IMR-90 (cell line): ENCODE measurements at regions not wholly inside any gene's neighbourhood (a gene's known extent, or its start where the extent isn't known, plus 50 kb on each side); places are given as distances from the start of the nearest gene placed in this dataset.

Experiments used
- ATAC-seq: fragments of 200-7000 bp; cut with Tn5 transposase; 2 replicates; pipeline ENCODE4 v1.9.1; 2020; ENCODE audit warnings: low read depth, mild to moderate bottlenecking, moderate library complexity
- BruUV-seq: library from RNA; stranded (reverse); fragments of 400-500 nt; replicated peaks from 2 replicates; lab custom pipeline; 2021; lab: Mats Ljungman, UMichigan
- CTCF ChIA-PET: fragments of 300-600 bp; formaldehyde crosslinking; extraction: SDS; loops from one replicate; lab custom pipeline; 2021; ENCODE audit warnings: antibody characterized with exemption; lab: Yijun Ruan, JAX
- POLR2A ChIA-PET: fragments of 300-600 bp; sonication (Branson Sonifier 250); formaldehyde crosslinking; loops from one replicate; lab custom pipeline; 2022; ENCODE audit warnings: antibody characterized with exemption; ENCODE audit not compliant: unreplicated experiment; lab: Charles Lee
- DNase-seq: peaks from one replicate; pipeline ENCODE4 v3.0.0; 2013
- H2AFZ ChIP-seq: replicated peaks from 2 replicates; pipeline ENCODE3; 2013; ENCODE audit warnings: low read length, mild to moderate bottlenecking; ENCODE audit not compliant: poor library complexity
- H2AK5ac ChIP-seq: 2 replicates; pipeline ENCODE4 v1.6.1; 2013; ENCODE audit warnings: low read depth, low read length, inconsistent platforms
- H2AK9ac ChIP-seq: replicated peaks from 2 replicates; pipeline ENCODE3; 2013; ENCODE audit warnings: mild to moderate bottlenecking, low read depth, low read length, moderate library complexity; ENCODE audit not compliant: poor library complexity
- H2BK120ac ChIP-seq: 2 replicates; pipeline ENCODE4 v1.6.1; 2013; ENCODE audit warnings: low read depth, low read length, inconsistent platforms
- H2BK15ac ChIP-seq: 3 replicates; pipeline ENCODE4 v1.6.1; 2013; ENCODE audit warnings: low read depth, low read length, inconsistent platforms
- H2BK20ac ChIP-seq: 2 replicates; pipeline ENCODE4 v1.6.1; 2013; ENCODE audit warnings: low read depth, mild to moderate bottlenecking, inconsistent platforms, low read length, moderate library complexity
- H2BK5ac ChIP-seq: 2 replicates; pipeline ENCODE4 v1.6.1; 2013; ENCODE audit warnings: mild to moderate bottlenecking, low read depth, low read length, inconsistent platforms; ENCODE audit not compliant: poor library complexity, severe bottlenecking
- H3K14ac ChIP-seq: replicated peaks from 2 replicates; pipeline ENCODE4 v1.6.1; 2013; ENCODE audit warnings: low read depth, low read length, inconsistent platforms
- H3K18ac ChIP-seq: 2 replicates; pipeline ENCODE4 v1.6.1; 2013; ENCODE audit warnings: low read depth, low read length, control low read depth
- H3K23ac ChIP-seq: 2 replicates; pipeline ENCODE4 v1.6.1; 2013; ENCODE audit warnings: low read depth, low read length, inconsistent platforms
- H3K27ac ChIP-seq: 2 replicates; pipeline ENCODE4 v1.5.1; 2013; ENCODE audit warnings: mild to moderate bottlenecking, control low read depth, low read length; ENCODE audit not compliant: insufficient read depth
- H3K27me3 ChIP-seq: 2 replicates; pipeline ENCODE4 v1.6.1; 2013; ENCODE audit warnings: low read length; ENCODE audit not compliant: control insufficient read depth, insufficient read depth
- H3K36me3 ChIP-seq: 2 replicates; pipeline ENCODE4 v1.6.1; 2013; ENCODE audit warnings: low read length, mixed read lengths; ENCODE audit not compliant: control insufficient read depth, insufficient read depth
- H3K4ac ChIP-seq: 2 replicates; pipeline ENCODE4 v1.6.1; 2013; ENCODE audit warnings: low read depth, low read length, inconsistent platforms
- H3K4me1 ChIP-seq: 2 replicates; pipeline ENCODE4 v1.6.1; 2013; ENCODE audit warnings: low read length, mixed read lengths; ENCODE audit not compliant: control insufficient read depth, insufficient read depth
- H3K4me2 ChIP-seq: 2 replicates; pipeline ENCODE4 v1.6.1; 2013; ENCODE audit warnings: low read depth, mild to moderate bottlenecking, control low read depth, low read length, moderate library complexity
- H3K4me3 ChIP-seq: 2 replicates; pipeline ENCODE4 v1.5.1; 2013; ENCODE audit warnings: low read depth, mild to moderate bottlenecking, control low read depth, low read length, moderate library complexity; ENCODE audit not compliant: insufficient read depth
- H3K56ac ChIP-seq: 2 replicates; pipeline ENCODE4 v1.6.1; 2013; ENCODE audit warnings: low read length, inconsistent platforms; ENCODE audit not compliant: insufficient read depth; ENCODE audit errors: extremely low read depth
- H3K79me1 ChIP-seq, 2 experiments: 2 replicates each; pipeline ENCODE4 v1.6.1; 2013; ENCODE audit warnings: low read length in 2 of 2, inconsistent platforms in 1 of 2, low read depth in 1 of 2
- H3K9ac ChIP-seq: 2 replicates; pipeline ENCODE4 v1.6.1; 2013; ENCODE audit warnings: low read depth, low read length, control low read depth
- H3K9me1 ChIP-seq: 2 replicates; pipeline ENCODE4 v1.6.1; 2013; ENCODE audit warnings: low read length, inconsistent platforms; ENCODE audit not compliant: insufficient read depth
- H3K9me3 ChIP-seq: 2 replicates; pipeline ENCODE4 v1.6.1; 2013; ENCODE audit warnings: low read length; ENCODE audit not compliant: control insufficient read depth, insufficient read depth
- H4K20me1 ChIP-seq: 2 replicates; pipeline ENCODE4 v1.6.1; 2013; ENCODE audit warnings: low read length, inconsistent platforms; ENCODE audit not compliant: insufficient read depth
- H4K5ac ChIP-seq: 2 replicates; pipeline ENCODE4 v1.6.1; 2013; ENCODE audit warnings: mild to moderate bottlenecking, low read depth, low read length, control low read depth
- H4K8ac ChIP-seq, 2 experiments: 2 replicates each; pipeline ENCODE4 v1.6.1; 2013; ENCODE audit warnings: low read depth in 2 of 2, low read length in 2 of 2, control low read depth in 1 of 2, inconsistent platforms in 1 of 2
- H4K91ac ChIP-seq: 2 replicates; pipeline ENCODE4 v1.6.1; 2013; ENCODE audit warnings: low read depth, low read length, inconsistent platforms; ENCODE audit not compliant: insufficient read depth
- BHLHE40 ChIP-seq: fragments of 150-350 bp; IDR thresholded peaks from 2 replicates; pipeline ENCODE4 v1.6.1; 2016; ENCODE audit warnings: mild to moderate bottlenecking, low read depth, low read length
- CEBPB ChIP-seq: IDR thresholded peaks from 2 replicates; pipeline ENCODE4 v1.6.1; 2012; ENCODE audit warnings: low read depth, low read length, improper control_type of control experiment
- CTCF ChIP-seq: conservative IDR thresholded peaks from 2 replicates; pipeline ENCODE4 v1.5.1; 2012; ENCODE audit warnings: mild to moderate bottlenecking, low read depth, low read length, improper control_type of control experiment
- ELK1 ChIP-seq: fragments of 150-350 bp; IDR thresholded peaks from 2 replicates; pipeline ENCODE4 v1.6.1; 2016; ENCODE audit warnings: low read depth, mild to moderate bottlenecking, low read length, moderate library complexity, borderline replicate concordance
- FOS ChIP-seq: fragments of 150-350 bp; IDR thresholded peaks from 2 replicates; pipeline ENCODE4 v1.6.1; 2016; ENCODE audit warnings: low read depth, low read length
- NFE2L2 ChIP-seq: fragments of 150-350 bp; IDR thresholded peaks from 2 replicates; pipeline ENCODE4 v1.6.1; 2016; ENCODE audit warnings: low read depth, mild to moderate bottlenecking, low read length
- RFX5 ChIP-seq: IDR thresholded peaks from 2 replicates; pipeline ENCODE4 v1.8.0; 2012; ENCODE audit warnings: low read depth, mild to moderate bottlenecking, low read length, moderate library complexity
- USF2 ChIP-seq: fragments of 150-350 bp; IDR thresholded peaks from 2 replicates; pipeline ENCODE4 v1.6.1; 2017; ENCODE audit warnings: mild to moderate bottlenecking, antibody characterized with exemption, low read length, low read depth
- WGBS, 2 experiments: methylation state at CpG; one replicate each; pipeline versions ENCODE4 v1.1.5 to v1.1.7; 2013; ENCODE audit warnings: missing lambda C conversion rate in 2 of 2; ENCODE audit not compliant: insufficient read length in 1 of 2; ENCODE audit errors: extremely low coverage in 2 of 2; 5-methylcytosine and 5-hydroxymethylcytosine counted together
- dilution Hi-C: fragments of 300-500 bp; cut with HindIII; formaldehyde crosslinking; loops from one replicate; pipeline ENCODE4 v1.14.3; 2018; ENCODE audit warnings: low sequenced_read_pairs; ENCODE audit not compliant: unreplicated experiment
- in situ Hi-C: fragments of 300-500 bp; cut with MboI; formaldehyde crosslinking; loops from 3 replicates; pipeline ENCODE4 v1.14.3; 2019; ENCODE audit warnings: low sequenced_read_pairs, inconsistent platforms, mixed read lengths
- intact Hi-C: fragments of 100-400 bp; cut with micrococcal nuclease; formaldehyde crosslinking; loops from 2 replicates; pipeline ENCODE4 v1.10.0; 2022

- WGBS, 2 experiments: no CpG with 5 or more reads among the region's 4 CpGs
- Histone ChIP-seq H4K8ac (no peak overlapping the region), H3K9me1 (no peaks in the 10 kb centered on the region), H4K20me1 (no peaks in the 10 kb centered on the region), H2AK5ac (no peak overlapping the region), H2BK15ac (no peak overlapping the region), H3K23ac (no peak overlapping the region), H4K91ac (no peak overlapping the region), H2BK120ac (no peak overlapping the region), H3K56ac (no peak overlapping the region), H2BK20ac (no peak overlapping the region), H3K27me3 (no peaks in the 10 kb centered on the region), H3K79me1 (no peaks in the 10 kb centered on the region), H3K4me1 (no peaks in the 10 kb centered on the region), H3K27ac (no peak overlapping the region), H2BK5ac (no peak overlapping the region), H4K5ac (no peak overlapping the region), H2AFZ (no peak overlapping the region), H3K4ac (no peak overlapping the region), H3K4me2 (no peak overlapping the region), H3K9me3 (no peaks in the 10 kb centered on the region; the same call in 1 of the 2 replicates), H3K9ac (no peak overlapping the region), H3K36me3 (no peaks in the 10 kb centered on the region), H3K4me3 (no peak overlapping the region), H2AK9ac (no peak overlapping the region), H3K14ac (no peak overlapping the region), H3K18ac (no peak overlapping the region)
- intact Hi-C loops: no loop called here
- ATAC-seq (no peak), DNase-seq (no peak)
- no peak for TF ChIP-seq FOS
- TF ChIP-seq BHLHE40: no peak
- TF ChIP-seq ELK1: no peak
- no peak for TF ChIP-seq USF2
- TF ChIP-seq NFE2L2: no peak
- TF ChIP-seq CTCF: no peak
- no peak for TF ChIP-seq RFX5
- no peak for TF ChIP-seq CEBPB
- in situ Hi-C loops: no loop called here
- POLR2A ChIA-PET: no interaction called here
- CTCF ChIA-PET: no interaction called here
- BruUV-seq: no TSS peak
- dilution Hi-C loops: no loop called here
Measured at GRCh38 chr10:25748509-25748908, 185.5 kb upstream of the MYO3A start.
